Endothelial cell of umbilical vein (primary cell): ENCODE measurements at regions not wholly inside any gene's neighbourhood (a gene's known extent, or its start where the extent isn't known, plus 50 kb on each side); places are given as distances from the start of the nearest gene placed in this dataset.

ENCODE experiments used
- BruUV-seq: library from RNA; stranded (reverse); fragments of 400-500 nt; replicated peaks from 2 replicates; lab custom pipeline; 2021; lab: Mats Ljungman, UMichigan
- CTCF ChIA-PET: fragments of 300-600, 350-600 bp; sonication (Branson Sonifier 250); formaldehyde crosslinking; loops from one replicate; lab custom pipeline; 2021; ENCODE audit warnings: antibody characterized with exemption, inconsistent platforms; lab: Charles Lee
- POLR2A ChIA-PET: fragments of 300-600, 350-600 bp; sonication (Branson Sonifier 250); formaldehyde crosslinking; loops from one replicate; lab custom pipeline; 2021; ENCODE audit warnings: antibody characterized with exemption, inconsistent platforms; lab: Charles Lee
- DNase-seq: peaks from one replicate; pipeline ENCODE4 v3.0.0-alpha.2; 2011; ENCODE audit warnings: low read depth, low spot score
- FAIRE-seq: peaks from 2 replicates; lab custom pipeline; 2011; peaks lifted over from hg19 to GRCh38; lab: Jason Lieb, UNC
- H2AFZ ChIP-seq: 2 replicates; pipeline ENCODE4 v1.6.0; 2012; ENCODE audit warnings: low read depth, low read length, control low read depth, inconsistent platforms
- H3K27ac ChIP-seq: 2 replicates; pipeline ENCODE4 v1.5.1; 2011; ENCODE audit warnings: low read depth, mild to moderate bottlenecking, control low read depth, low read length, moderate library complexity; ENCODE audit not compliant: insufficient read depth
- H3K27me3 ChIP-seq, 2 experiments: 2 replicates each; pipeline versions ENCODE4 v1.6.0 to v1.6.1; 2011; ENCODE audit warnings: low read length in 2 of 2, mixed read lengths in 1 of 2; ENCODE audit not compliant: control insufficient read depth in 2 of 2, insufficient read depth in 2 of 2
- H3K36me3 ChIP-seq, 2 experiments: 2 replicates in 1 of 2; 3 replicates in 1 of 2; pipeline ENCODE4 v1.5.1; 2011; ENCODE audit warnings: low read length in 2 of 2, mild to moderate bottlenecking in 1 of 2, moderate library complexity in 1 of 2; ENCODE audit not compliant: control insufficient read depth in 2 of 2, insufficient read depth in 2 of 2; ENCODE audit errors: extremely low read depth in 1 of 2
- H3K4me1 ChIP-seq: 3 replicates; pipeline ENCODE4 v1.5.1; 2011; ENCODE audit warnings: mild to moderate bottlenecking, low read length; ENCODE audit not compliant: control insufficient read depth, insufficient read depth; ENCODE audit errors: extremely low read depth
- H3K4me2 ChIP-seq: 2 replicates; pipeline ENCODE4 v1.6.1; 2011; ENCODE audit warnings: low read length, control low read depth, mixed read lengths; ENCODE audit not compliant: insufficient read depth
- H3K4me3 ChIP-seq, 3 experiments: fragments of 200-600 bp in 1 of 3; sonication (generic), shearing (Covaris generic) in 1 of 3; replicated peaks in 1 of 3; 2 replicates each; pipeline ENCODE4 v1.5.1; 2011 to 2016; ENCODE audit warnings: control low read depth in 3 of 3, low read length in 3 of 3, mild to moderate bottlenecking in 2 of 3, inconsistent platforms in 1 of 3, low read depth in 1 of 3, moderate library complexity in 1 of 3; ENCODE audit not compliant: insufficient read depth in 1 of 3
- H3K79me2 ChIP-seq: 2 replicates; pipeline ENCODE4 v1.6.0; 2012; ENCODE audit warnings: low read length, inconsistent platforms; ENCODE audit not compliant: control insufficient read depth, insufficient read depth
- H3K9ac ChIP-seq: replicated peaks from 2 replicates; pipeline ENCODE3; 2011; ENCODE audit warnings: low read length, control low read depth; ENCODE audit not compliant: insufficient read depth; ENCODE audit errors: extremely low read depth
- H3K9me1 ChIP-seq: replicated peaks from 3 replicates; pipeline ENCODE4 v1.6.0; 2011; ENCODE audit warnings: mild to moderate bottlenecking, low read length; ENCODE audit not compliant: control insufficient read depth, insufficient read depth; ENCODE audit errors: extremely low read depth
- H3K9me3 ChIP-seq: replicated peaks from 2 replicates; pipeline ENCODE4 v1.5.1; 2012; ENCODE audit warnings: low read length, inconsistent platforms; ENCODE audit not compliant: control insufficient read depth, insufficient read depth
- H4K20me1 ChIP-seq: replicated peaks from 2 replicates; pipeline ENCODE3; 2011; ENCODE audit warnings: mild to moderate bottlenecking, low read length; ENCODE audit not compliant: control insufficient read depth, insufficient read depth; ENCODE audit errors: extremely low read depth
- CTCF ChIP-seq, 2 donors: IDR thresholded peaks; 1 replicate in 1 of 2; 2 replicates in 1 of 2; pipeline ENCODE4 v1.5.1; 2011; ENCODE audit warnings: low read length in 2 of 2, mild to moderate bottlenecking in 2 of 2, moderate library complexity in 2 of 2, control low read depth in 1 of 2, inconsistent platforms in 1 of 2, low read depth in 1 of 2; ENCODE audit not compliant: insufficient read depth in 1 of 2; ENCODE audit errors: extremely low read depth in 1 of 2
- GATA2 ChIP-seq: IDR thresholded peaks from 2 replicates; pipeline ENCODE4 v1.7.0; 2011; ENCODE audit warnings: low read depth, mild to moderate bottlenecking, moderate library complexity, mixed read lengths, low read length; ENCODE audit not compliant: insufficient read length, insufficient read depth
- JUN ChIP-seq: IDR thresholded peaks from 2 replicates; pipeline ENCODE4 v1.6.1; 2011; ENCODE audit warnings: borderline replicate concordance, low read depth; ENCODE audit not compliant: insufficient read length, insufficient read depth
- MYC ChIP-seq: IDR thresholded peaks from one replicate; pipeline ENCODE4 v1.6.1; 2011; ENCODE audit warnings: mild to moderate bottlenecking, low read depth, low read length
- POLR2AphosphoS5 ChIP-seq: IDR thresholded peaks from 2 replicates; pipeline ENCODE4 v1.6.1; 2012; ENCODE audit warnings: low read depth, mild to moderate bottlenecking, control low read depth, low read length, moderate library complexity; ENCODE audit not compliant: insufficient read depth
- dilution Hi-C: fragments of 300-500 bp; cut with MboI; formaldehyde crosslinking; loops from one replicate; pipeline ENCODE4 v1.15.0; 2019; ENCODE audit warnings: low sequenced_read_pairs; ENCODE audit not compliant: extremely low pct_ligation_motif_present
- intact Hi-C: fragments of 100-400 bp; cut with micrococcal nuclease; formaldehyde crosslinking; loops from one replicate; pipeline ENCODE4 v1.10.0; 2022
- TF ChIP-seq, protein P1 (sequence below): IDR thresholded peaks from 2 replicates; pipeline ENCODE4 v1.6.1; 2011; ENCODE audit not compliant: insufficient read depth, insufficient read length

- dilution Hi-C loops = no loop called here
- POLR2A ChIA-PET = no interaction called here
These were observed 176.6 kb downstream of the VEGFC start for GRCh38 chr4:176616151-176616550.

More at GRCh38 chr4:176616151-176616550, 176.6 kb downstream of the VEGFC start:
- TF ChIP-seq, protein P1, sequence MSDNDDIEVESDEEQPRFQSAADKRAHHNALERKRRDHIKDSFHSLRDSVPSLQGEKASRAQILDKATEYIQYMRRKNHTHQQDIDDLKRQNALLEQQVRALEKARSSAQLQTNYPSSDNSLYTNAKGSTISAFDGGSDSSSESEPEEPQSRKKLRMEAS = no peak
- TF ChIP-seq POLR2AphosphoS5 (no peak), JUN (no peak), MYC (no peak), CTCF (IDR thresholded peaks at IDR 0.05; ENCODE audit: extremely low read depth in 1 of 2, insufficient read depth in 1 of 2, low read depth in 1 of 2, low read length in 2 of 2) (no peak), GATA2 (no peak)
- Histone ChIP-seq H3K27ac (no peak overlapping the region), H3K27me3 (peaks cover 7 to 18% of the 10 kb centered on the region in 2 experiments), H3K4me2 (no peak overlapping the region), H3K79me2 (no peaks in the 10 kb centered on the region), H3K4me1 (peaks cover 4% of the 10 kb centered on the region), H3K9me3 (no peaks in the 10 kb centered on the region), H3K9me1 (no peaks in the 10 kb centered on the region), H2AFZ (no peak overlapping the region), H4K20me1 (no peaks in the 10 kb centered on the region), H3K36me3 (no peaks in the 10 kb centered on the region), H3K4me3 (no peak overlapping the region), H3K9ac (no peak overlapping the region)
- intact Hi-C loops = no loop called here
- BruUV-seq = no TSS peak
- DNase-seq = no peak
- FAIRE-seq = no peak
- CTCF ChIA-PET = no interaction called here
